ENCODE measurements at regions not wholly inside any gene's neighbourhood (a gene's known extent, or its start where the extent isn't known, plus 50 kb on each side); places are given as distances from the start of the nearest gene placed in this dataset.

GRCh38 chr9:107431461-107431860 is 58.1 kb downstream of the KLF4 start:
- Mint-ChIP-seq H3K9me3 (no peaks in the 10 kb centered on the region), H3K27me3 (peaks cover 10% of the 10 kb centered on the region), H3K4me3 (no peak overlapping the region), H3K36me3 (ENCODE audit: low read depth) (no peaks in the 10 kb centered on the region), H3K4me1 (ENCODE audit: low read depth) (no peaks in the 10 kb centered on the region), H3K27ac (no peak overlapping the region)

- Mint-ChIP-seq H3K9me3 (no peaks in the 10 kb centered on the region), H3K27me3 (peaks cover 9% of the 10 kb centered on the region), H3K27ac (no peak overlapping the region), H3K4me1 (ENCODE audit: low read depth) (peaks cover under 1% of the 10 kb centered on the region), H3K36me3 (ENCODE audit: low read depth) (no peaks in the 10 kb centered on the region), H3K4me3 (no peak overlapping the region)
Measured at GRCh38 chr9:107430071-107430470, 59.5 kb downstream of the KLF4 start.

- H3K27ac Mint-ChIP-seq, result no peak overlapping the region
- H3K4me1 Mint-ChIP-seq (ENCODE audit: low read depth), result peaks cover 5% of the 10 kb centered on the region
- H3K27me3 Mint-ChIP-seq, result peaks cover 10% of the 10 kb centered on the region
- H3K9me3 Mint-ChIP-seq, result no peaks in the 10 kb centered on the region
- H3K4me3 Mint-ChIP-seq, result no peak overlapping the region
- H3K36me3 Mint-ChIP-seq (ENCODE audit: low read depth), result no peaks in the 10 kb centered on the region
Measured at GRCh38 chr9:107426126-107426525, 63.4 kb downstream of the KLF4 start.

DNA sequence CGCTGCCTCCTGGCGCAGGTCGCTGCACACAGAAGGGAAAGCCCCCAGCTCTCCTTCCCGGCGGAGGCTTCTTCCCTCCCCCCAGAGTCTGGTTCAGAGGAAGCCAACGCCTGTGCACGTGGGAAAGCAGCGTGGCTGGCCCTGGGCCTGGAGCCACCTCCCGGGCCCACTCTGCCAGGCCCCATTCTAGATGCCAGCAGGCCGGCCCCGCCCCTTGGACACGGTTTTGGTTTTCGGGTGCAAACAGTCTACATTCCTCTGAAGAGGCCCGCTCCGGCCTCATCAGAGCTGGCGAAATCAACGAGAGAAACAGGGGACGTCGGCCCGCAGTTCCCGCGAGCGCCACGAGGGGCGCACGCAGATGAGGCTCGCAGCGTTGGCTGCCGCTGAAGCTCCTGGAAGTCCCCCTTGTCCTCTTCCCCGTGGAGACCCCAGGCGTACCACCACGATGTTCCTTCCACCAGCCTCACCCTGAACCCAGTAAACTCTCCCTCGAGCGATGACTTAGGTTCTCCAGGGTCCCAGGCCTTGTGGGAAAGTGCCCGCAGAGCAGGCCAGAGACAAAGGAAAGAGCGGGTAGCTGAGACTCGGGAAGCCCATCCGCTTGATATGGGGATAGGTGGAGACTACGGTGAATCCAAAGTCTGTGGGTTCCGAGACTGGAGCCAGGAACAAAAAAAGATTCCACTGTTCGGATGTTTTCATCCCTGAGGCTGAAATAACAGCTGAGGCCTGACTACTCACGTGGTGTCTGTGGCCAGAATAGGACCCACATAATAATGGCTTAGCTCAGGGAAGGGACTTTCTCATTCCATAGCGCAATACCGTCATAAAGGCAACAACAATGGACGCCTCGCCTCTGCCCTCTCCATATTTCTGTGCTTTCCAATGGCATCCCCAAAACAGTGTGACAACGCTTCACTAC is 64.2 kb downstream of the KLF4 start:
- peaks cover 5% of the 10 kb centered on the region for H3K4me1 Mint-ChIP-seq (ENCODE audit: low read depth)
- H3K27ac Mint-ChIP-seq, result no peak overlapping the region
- no peaks in the 10 kb centered on the region for H3K36me3 Mint-ChIP-seq (ENCODE audit: low read depth)
- no peaks in the 10 kb centered on the region for H3K9me3 Mint-ChIP-seq
- peak overlapping the region; percentile 22 for H3K4me3 Mint-ChIP-seq
- H3K27me3 Mint-ChIP-seq, result peaks cover 13% of the 10 kb centered on the region

DNA sequence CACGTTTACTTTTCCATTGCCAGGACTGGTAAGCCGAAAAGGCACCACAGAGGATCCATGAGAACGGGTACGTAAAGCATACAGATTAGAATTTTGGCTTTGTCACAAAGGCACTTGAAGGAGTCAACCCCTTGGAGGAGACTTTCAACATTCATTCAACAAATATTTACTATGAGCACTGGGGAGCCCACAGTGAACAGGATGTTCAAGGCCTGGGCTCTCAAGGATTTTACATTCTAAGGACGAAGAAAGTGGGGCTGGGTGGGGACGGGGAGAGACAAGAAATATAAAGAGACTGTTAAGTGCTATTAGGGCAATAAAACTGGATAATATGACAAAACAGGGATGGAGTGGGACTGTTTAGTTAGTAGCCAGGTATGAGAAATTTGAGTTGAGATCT is 66.0 kb downstream of the KLF4 start:
- no peak overlapping the region for H3K4me3 Mint-ChIP-seq
- H3K4me1 Mint-ChIP-seq (ENCODE audit: low read depth), result peaks cover 5% of the 10 kb centered on the region
- H3K27ac Mint-ChIP-seq, result no peak overlapping the region
- no peaks in the 10 kb centered on the region for H3K36me3 Mint-ChIP-seq (ENCODE audit: low read depth)
- H3K9me3 Mint-ChIP-seq, result no peaks in the 10 kb centered on the region
- H3K27me3 Mint-ChIP-seq, result peaks cover 17% of the 10 kb centered on the region

- Mint-ChIP-seq H3K27ac (no peak overlapping the region), H3K27me3 (peaks cover 17% of the 10 kb centered on the region), H3K36me3 (ENCODE audit: low read depth) (no peaks in the 10 kb centered on the region), H3K9me3 (no peaks in the 10 kb centered on the region), H3K4me1 (ENCODE audit: low read depth) (peaks cover 5% of the 10 kb centered on the region), H3K4me3 (no peak overlapping the region)
Measured at GRCh38 chr9:107422189-107423185, 67.1 kb downstream of the KLF4 start.

GRCh38 chr9:107410420-107410819 is 79.1 kb downstream of the KLF4 start:
- H3K4me3 Mint-ChIP-seq, result no peak overlapping the region
- no peaks in the 10 kb centered on the region for H3K36me3 Mint-ChIP-seq (ENCODE audit: low read depth)
- no peak overlapping the region for H3K27ac Mint-ChIP-seq
- H3K27me3 Mint-ChIP-seq, result no peaks in the 10 kb centered on the region
- H3K9me3 Mint-ChIP-seq, result no peaks in the 10 kb centered on the region
- no peaks in the 10 kb centered on the region for H3K4me1 Mint-ChIP-seq (ENCODE audit: low read depth)

- H3K36me3 Mint-ChIP-seq (ENCODE audit: low read depth), result no peaks in the 10 kb centered on the region
- no peaks in the 10 kb centered on the region for H3K9me3 Mint-ChIP-seq
- no peak overlapping the region for H3K4me3 Mint-ChIP-seq
- H3K27me3 Mint-ChIP-seq, result no peaks in the 10 kb centered on the region
- no peak overlapping the region for H3K27ac Mint-ChIP-seq
- no peaks in the 10 kb centered on the region for H3K4me1 Mint-ChIP-seq (ENCODE audit: low read depth)
Measured at GRCh38 chr9:107409581-107410389, 79.8 kb downstream of the KLF4 start.

DNA sequence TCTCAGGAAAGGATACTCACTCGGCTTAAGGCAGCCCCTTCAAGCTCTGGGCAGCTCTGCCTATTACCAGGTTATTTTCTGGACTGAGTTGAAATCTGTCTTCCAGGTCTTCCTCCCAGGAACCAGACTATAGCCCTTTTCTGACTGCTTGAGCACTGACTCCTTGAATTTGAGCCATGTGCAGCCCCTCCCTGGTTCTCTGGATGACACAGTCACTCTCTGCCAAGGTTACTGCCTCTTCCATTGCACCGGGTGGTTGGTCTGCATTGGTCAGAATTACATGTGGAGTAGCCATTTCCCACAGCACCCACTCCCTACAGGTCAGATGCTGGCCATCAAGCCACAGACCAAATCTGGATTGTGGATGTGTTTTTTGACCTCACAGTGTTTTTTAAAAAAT is 81.9 kb downstream of the KLF4 start:
- Mint-ChIP-seq H3K4me3 (no peak overlapping the region), H3K4me1 (ENCODE audit: low read depth) (no peaks in the 10 kb centered on the region), H3K27me3 (no peaks in the 10 kb centered on the region), H3K9me3 (no peaks in the 10 kb centered on the region), H3K27ac (no peak overlapping the region), H3K36me3 (ENCODE audit: low read depth) (no peaks in the 10 kb centered on the region)

DNA sequence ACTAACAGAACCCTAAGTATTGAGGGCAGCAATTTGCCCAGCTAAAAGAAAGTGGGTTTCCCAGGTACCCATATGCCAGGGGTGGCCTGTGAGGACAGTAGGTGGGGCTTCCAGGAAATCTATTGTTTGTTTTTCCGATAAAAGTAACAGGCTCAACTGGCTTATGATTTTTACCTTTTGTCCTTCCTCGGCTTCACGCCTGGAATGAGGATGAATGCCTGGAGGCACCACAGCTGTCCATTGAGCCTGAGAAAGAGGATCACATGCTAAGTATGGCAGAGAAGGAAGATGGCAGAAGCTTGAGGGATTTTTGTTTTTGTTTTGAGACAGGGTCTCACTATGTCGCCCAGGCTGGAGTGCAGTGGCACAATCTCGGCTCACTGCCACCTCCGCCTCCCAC is 84.1 kb downstream of the KLF4 start:
- Mint-ChIP-seq H3K4me3 (no peak overlapping the region), H3K27me3 (no peaks in the 10 kb centered on the region), H3K27ac (no peak overlapping the region), H3K4me1 (ENCODE audit: low read depth) (no peaks in the 10 kb centered on the region), H3K9me3 (no peaks in the 10 kb centered on the region), H3K36me3 (ENCODE audit: low read depth) (no peaks in the 10 kb centered on the region)

DNA sequence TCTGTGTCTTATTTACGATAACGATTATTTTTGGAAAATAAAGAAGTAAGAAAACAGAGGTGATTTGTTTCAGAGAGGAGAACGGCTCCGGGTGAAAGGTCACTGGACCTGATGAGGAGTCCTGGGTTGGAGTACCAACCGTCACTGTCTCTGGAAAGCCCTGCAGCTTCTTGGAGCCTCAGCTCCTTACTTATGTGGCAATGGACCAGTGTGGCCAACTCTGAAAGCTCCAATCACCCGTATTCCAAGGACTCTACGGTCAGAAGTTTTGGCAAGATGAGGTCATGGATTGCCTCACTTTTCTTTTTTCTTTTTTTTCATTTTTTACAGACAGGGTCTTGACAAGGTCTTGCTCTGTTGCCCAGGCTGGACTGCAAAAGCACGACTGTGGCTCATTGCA is 84.8 kb downstream of the KLF4 start:
- no peaks in the 10 kb centered on the region for H3K9me3 Mint-ChIP-seq
- H3K4me1 Mint-ChIP-seq (ENCODE audit: low read depth), result no peaks in the 10 kb centered on the region
- H3K27ac Mint-ChIP-seq, result no peak overlapping the region
- H3K27me3 Mint-ChIP-seq, result no peaks in the 10 kb centered on the region
- H3K4me3 Mint-ChIP-seq, result no peak overlapping the region
- no peaks in the 10 kb centered on the region for H3K36me3 Mint-ChIP-seq (ENCODE audit: low read depth)

DNA sequence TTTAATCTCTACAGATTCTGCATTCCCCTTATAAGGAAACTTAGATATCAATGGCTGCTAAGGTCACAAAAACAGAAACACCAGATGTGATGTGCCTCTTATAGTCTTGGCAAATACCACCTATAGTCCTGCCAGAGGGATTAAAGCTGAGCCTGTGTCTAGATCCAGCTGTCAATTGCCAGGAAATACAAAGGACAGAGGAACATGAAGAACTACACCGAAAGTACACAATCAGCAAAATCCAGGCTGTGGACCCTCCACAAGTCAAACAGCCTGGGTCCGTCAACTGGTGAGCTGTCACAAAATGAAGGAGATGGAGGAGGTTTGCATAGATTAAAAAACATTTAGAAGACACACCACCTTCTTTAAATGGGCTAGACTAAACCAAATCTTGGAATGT is 85.4 kb downstream of the KLF4 start:
- H3K27me3 Mint-ChIP-seq, result no peaks in the 10 kb centered on the region
- H3K4me3 Mint-ChIP-seq, result no peak overlapping the region
- H3K27ac Mint-ChIP-seq, result no peak overlapping the region
- H3K9me3 Mint-ChIP-seq, result no peaks in the 10 kb centered on the region
- no peaks in the 10 kb centered on the region for H3K36me3 Mint-ChIP-seq (ENCODE audit: low read depth)
- no peaks in the 10 kb centered on the region for H3K4me1 Mint-ChIP-seq (ENCODE audit: low read depth)

GRCh38 chr9:107397076-107398044 is 92.2 kb downstream of the KLF4 start:
- no peaks in the 10 kb centered on the region for H3K4me1 Mint-ChIP-seq (ENCODE audit: low read depth)
- peaks cover 14% of the 10 kb centered on the region for H3K27me3 Mint-ChIP-seq
- no peak overlapping the region for H3K27ac Mint-ChIP-seq
- no peaks in the 10 kb centered on the region for H3K9me3 Mint-ChIP-seq
- no peak overlapping the region for H3K4me3 Mint-ChIP-seq
- H3K36me3 Mint-ChIP-seq (ENCODE audit: low read depth), result no peaks in the 10 kb centered on the region

- peaks cover 14% of the 10 kb centered on the region for H3K27me3 Mint-ChIP-seq
- no peaks in the 10 kb centered on the region for H3K36me3 Mint-ChIP-seq (ENCODE audit: low read depth)
- H3K4me3 Mint-ChIP-seq, result no peak overlapping the region
- H3K9me3 Mint-ChIP-seq, result no peaks in the 10 kb centered on the region
- H3K4me1 Mint-ChIP-seq (ENCODE audit: low read depth), result no peaks in the 10 kb centered on the region
- no peak overlapping the region for H3K27ac Mint-ChIP-seq
Measured at GRCh38 chr9:107394264-107394663, 95.3 kb downstream of the KLF4 start.
